C4-2B (cell line): ENCODE measurements at regions not wholly inside any gene's neighbourhood (a gene's known extent, or its start where the extent isn't known, plus 50 kb on each side); places are given as distances from the start of the nearest gene placed in this dataset.

ENCODE experiments used
- CTCF ChIP-seq: fragments of 450-650 bp; conservative IDR thresholded peaks from 2 replicates; pipeline ENCODE4 v1.5.1; 2017; ENCODE audit warnings: mild to moderate bottlenecking
- ZFX ChIP-seq: fragments of 450-650 bp; IDR thresholded peaks from 2 replicates; pipeline ENCODE4 v1.6.1; 2017

- TF ChIP-seq CTCF: no peak
- TF ChIP-seq ZFX: no peak
These were observed 235.2 kb upstream of the SRRM4 start for GRCh38 chr12:118746176-118746575.
